Testis (tissue), 2 donors: ENCODE measurements at regions not wholly inside any gene's neighbourhood (a gene's known extent, or its start where the extent isn't known, plus 50 kb on each side); places are given as distances from the start of the nearest gene placed in this dataset.

Experiments used
- DNase-seq: peaks from one replicate; pipeline ENCODE4 v3.0.0-alpha.2; 2019
- H3K27ac ChIP-seq, 2 donors: fragments of 200-600 bp; sonication (generic); one replicate each; pipeline ENCODE4 v1.5.1; 2019
- H3K27me3 ChIP-seq: fragments of 200-600 bp; sonication (generic); one replicate; pipeline ENCODE4 v1.5.1; 2019
- H3K36me3 ChIP-seq: fragments of 200-600 bp; sonication (generic); one replicate; pipeline ENCODE4 v1.5.1; 2017; ENCODE audit warnings: low read depth; ENCODE audit errors: missing control alignments
- H3K4me1 ChIP-seq: fragments of 200-600 bp; sonication (generic); one replicate; pipeline ENCODE4 v1.5.1; 2019
- H3K4me3 ChIP-seq, 2 donors: fragments of 200-600 bp; sonication (generic); one replicate each; pipeline ENCODE4 v1.5.1; 2017 to 2019
- H3K9me3 ChIP-seq: fragments of 200-600 bp; sonication (generic); one replicate; pipeline ENCODE4 v1.5.1; 2017
- CTCF ChIP-seq, 3 experiments: fragments of 450-650 bp in 2 of 3; fragments of 200-600 bp in 1 of 3; sonication (generic) in 1 of 3; IDR thresholded peaks; one replicate each; pipeline ENCODE4 v1.5.1; 2016 to 2019; ENCODE audit warnings: antibody characterized with exemption in 3 of 3, mild to moderate bottlenecking in 2 of 3, moderate library complexity in 1 of 3
- POLR2A ChIP-seq: fragments of 450-650 bp; IDR thresholded peaks from one replicate; pipeline ENCODE4 v1.6.1; 2017; ENCODE audit warnings: antibody characterized with exemption, mild to moderate bottlenecking, moderate library complexity
- WGBS, 2 donors: methylation state at CpG; one replicate each; pipeline ENCODE4 v1.1.5; 2018; 5-methylcytosine and 5-hydroxymethylcytosine counted together
- intact Hi-C: fragments of 100-400 bp; cut with DNase I; formaldehyde crosslinking; loops from one replicate; pipeline ENCODE4 v1.15.1; 2023; ENCODE audit warnings: low total_unique reads

GRCh38 chr2:104660991-104661390 is 192.9 kb upstream of the POU3F3 start:
- TF ChIP-seq POLR2A (no peak), CTCF (IDR thresholded peaks at IDR 0.05) (no peak)
- Histone ChIP-seq H3K27me3 (no peaks in the 10 kb centered on the region), H3K4me3 (no peak overlapping the region), H3K4me1 (no peaks in the 10 kb centered on the region), H3K9me3 (no peaks in the 10 kb centered on the region), H3K27ac (no peak overlapping the region), H3K36me3 (no peaks in the 10 kb centered on the region)
- WGBS, 2 donors: 64 to 76% methylated on average over 4 to 5 of the region's 5 CpGs
- DNase-seq: no peak
- intact Hi-C loops: no loop called here

- Histone ChIP-seq H3K4me1 (no peaks in the 10 kb centered on the region), H3K9me3 (no peaks in the 10 kb centered on the region), H3K27ac (no peak overlapping the region), H3K27me3 (no peaks in the 10 kb centered on the region), H3K4me3 (no peak overlapping the region), H3K36me3 (no peaks in the 10 kb centered on the region)
- peak; percentile 60 for DNase-seq
- intact Hi-C loops: no loop called here
- 66 to 77% methylated on average over 3 of the region's 3 CpGs for WGBS, 2 donors
- no peak for TF ChIP-seq POLR2A
- no peak for TF ChIP-seq CTCF (IDR thresholded peaks at IDR 0.05)
Observed at GRCh38 chr2:104664672-104665071, 189.2 kb upstream of the POU3F3 start.

- Histone ChIP-seq H3K4me1 (no peaks in the 10 kb centered on the region), H3K4me3 (no peak overlapping the region), H3K36me3 (no peaks in the 10 kb centered on the region), H3K27me3 (no peaks in the 10 kb centered on the region), H3K9me3 (no peaks in the 10 kb centered on the region), H3K27ac (no peak overlapping the region)
- DNase-seq: no peak
- no peak for TF ChIP-seq POLR2A
- TF ChIP-seq CTCF (IDR thresholded peaks at IDR 0.05): no peak
- intact Hi-C loops: no loop called here
- 82 to 89% methylated on average over 2 of the region's 2 CpGs for WGBS, 2 donors
Observed at GRCh38 chr2:104668631-104669030, 185.3 kb upstream of the POU3F3 start.

GRCh38 chr2:104673225-104673624 is 180.7 kb upstream of the POU3F3 start:
- WGBS, 2 donors: 63 to 73% methylated on average over 6 of the region's 6 CpGs
- no peaks in the 10 kb centered on the region for H3K27me3 ChIP-seq
- intact Hi-C loops: no loop called here
- no peak for DNase-seq
- TF ChIP-seq CTCF (IDR thresholded peaks at IDR 0.05) (no peak), POLR2A (no peak)
- no peak overlapping the region for H3K4me3 ChIP-seq
- no peak overlapping the region for H3K27ac ChIP-seq
- H3K9me3 ChIP-seq: no peaks in the 10 kb centered on the region
- H3K4me1 ChIP-seq: no peaks in the 10 kb centered on the region
- no peaks in the 10 kb centered on the region for H3K36me3 ChIP-seq

GRCh38 chr2:104678181-104678580 is 175.7 kb upstream of the POU3F3 start:
- 73 to 89% methylated on average over 5 of the region's 5 CpGs for WGBS, 2 donors
- no peak for DNase-seq
- H3K4me3 ChIP-seq: no peak overlapping the region
- H3K9me3 ChIP-seq: no peaks in the 10 kb centered on the region
- intact Hi-C loops: no loop called here
- no peak overlapping the region for H3K27ac ChIP-seq
- no peaks in the 10 kb centered on the region for H3K36me3 ChIP-seq
- no peaks in the 10 kb centered on the region for H3K4me1 ChIP-seq
- no peak for TF ChIP-seq POLR2A
- TF ChIP-seq CTCF (IDR thresholded peaks at IDR 0.05): no peak
- H3K27me3 ChIP-seq: no peaks in the 10 kb centered on the region
